ENCODE measurements at regions not wholly inside any gene's neighbourhood (a gene's known extent, or its start where the extent isn't known, plus 50 kb on each side); places are given as distances from the start of the nearest gene placed in this dataset.

GRCh38 chr2:196499686-196500085, 139.8 kb upstream of the CCDC150 start:
- FAIRE-seq (no peak), DNase-seq (ENCODE audit: extremely low read depth in 1 of 4, low spot score in 3 of 4) (no peak), ATAC-seq (no peak)
- Histone ChIP-seq H2AFZ (ENCODE audit: low read depth, low read length) (no peak overlapping the region), H3K9me1 (ENCODE audit: control insufficient read depth, insufficient read depth, low read length) (no peaks in the 10 kb centered on the region), H3K36me3 (ENCODE audit: control insufficient read depth, insufficient read depth, low read length) (no peaks in the 10 kb centered on the region), H3K4me2 (ENCODE audit: insufficient read depth, low read length) (no peak overlapping the region), H3K9ac (ENCODE audit: insufficient read depth in 1 of 2, low read depth in 2 of 2, low read length in 2 of 2) (no peak overlapping the region), H3K27me3 (ENCODE audit: control insufficient read depth in 2 of 2, insufficient read depth in 2 of 2, low read length in 2 of 2) (no peaks in the 10 kb centered on the region; a peak in 1 of 5 replicates), H3K79me2 (ENCODE audit: control insufficient read depth, insufficient read depth, low read length) (no peaks in the 10 kb centered on the region), H3K4me3 (no peak overlapping the region), H3K27ac (ENCODE audit: extremely low read depth, low read depth, low read length) (no peak overlapping the region), H3K9me3 (replicated peaks; ENCODE audit: control insufficient read depth, insufficient read depth, low read depth, low read length) (no peaks in the 10 kb centered on the region; the same call in 1 of the 2 replicates), H4K20me1 (replicated peaks; ENCODE audit: control insufficient read depth, insufficient read depth, low read length) (no peaks in the 10 kb centered on the region), H3K4me1 (replicated peaks in 1 of 2; ENCODE audit: control insufficient read depth in 2 of 2, insufficient read depth in 2 of 2, low read length in 2 of 2) (no peaks in the 10 kb centered on the region; a peak in 1 of 5 replicates)
- TF ChIP-seq E2F3 (CRISPR knock-in tag; IDR thresholded peaks at IDR 0.05) (no peak), ZNF436 (CRISPR knock-in tag; IDR thresholded peaks at IDR 0.05) (no peak)
- BruUV-seq (replicated peaks) = no TSS peak
- CTCF ChIA-PET (ENCODE audit: low intra/inter-chr PET ratio) = no interaction called here
- 8% methylated on average over 2 of the region's 2 CpGs for WGBS (ENCODE audit: insufficient coverage, low coverage, missing lambda C conversion rate)
- in situ Hi-C loops (cut with MboI) (no loop called here), intact Hi-C loops (cut with micrococcal nuclease) (no loop called here)
- POLR2A ChIA-PET = no interaction called here

GRCh38 chr2:196500686-196501431, 138.7 kb upstream of the CCDC150 start:
- POLR2A ChIA-PET = no interaction called here
- H3K36me3 ChIP-seq (ENCODE audit: control insufficient read depth, insufficient read depth, low read length) = no peaks in the 10 kb centered on the region
- no peaks in the 10 kb centered on the region; a peak in 1 of 5 replicates for H3K4me1 ChIP-seq (replicated peaks in 1 of 2; ENCODE audit: control insufficient read depth in 2 of 2, insufficient read depth in 2 of 2, low read length in 2 of 2)
- no peaks in the 10 kb centered on the region; the same call in 1 of the 2 replicates for H3K9me3 ChIP-seq (replicated peaks; ENCODE audit: control insufficient read depth, insufficient read depth, low read depth, low read length)
- CTCF ChIA-PET (ENCODE audit: low intra/inter-chr PET ratio) = no interaction called here
- H2AFZ ChIP-seq (ENCODE audit: low read depth, low read length) = no peak overlapping the region
- H3K27ac ChIP-seq (ENCODE audit: extremely low read depth, low read depth, low read length) = no peak overlapping the region
- no peaks in the 10 kb centered on the region for H3K79me2 ChIP-seq (ENCODE audit: control insufficient read depth, insufficient read depth, low read length)
- no peaks in the 10 kb centered on the region for H3K9me1 ChIP-seq (ENCODE audit: control insufficient read depth, insufficient read depth, low read length)
- WGBS (ENCODE audit: insufficient coverage, low coverage, missing lambda C conversion rate) = 2% methylated on average over 4 of the region's 4 CpGs
- no peak overlapping the region for H3K4me2 ChIP-seq (ENCODE audit: insufficient read depth, low read length)
- H3K9ac ChIP-seq (ENCODE audit: insufficient read depth in 1 of 2, low read depth in 2 of 2, low read length in 2 of 2) = no peak overlapping the region
- H4K20me1 ChIP-seq (replicated peaks; ENCODE audit: control insufficient read depth, insufficient read depth, low read length) = no peaks in the 10 kb centered on the region
- no peaks in the 10 kb centered on the region; a peak in 1 of 5 replicates for H3K27me3 ChIP-seq (ENCODE audit: control insufficient read depth in 2 of 2, insufficient read depth in 2 of 2, low read length in 2 of 2)
- no TSS peak for BruUV-seq (replicated peaks)
- H3K4me3 ChIP-seq = no peak overlapping the region
- in situ Hi-C loops (cut with MboI) = no loop called here
- ATAC-seq = no peak
- intact Hi-C loops (cut with micrococcal nuclease) = no loop called here
- no peak for FAIRE-seq
- DNase-seq (ENCODE audit: extremely low read depth in 1 of 4, low spot score in 3 of 4) = peak in 2 of 4 experiments; percentile 6 to 8
- TF ChIP-seq TAF7 (tag; IDR thresholded peaks at IDR 0.05) (no peak), STAT5A (IDR thresholded peaks at IDR 0.05; ENCODE audit: borderline replicate concordance, low read length) (no peak), JUND (IDR thresholded peaks at IDR 0.05; ENCODE audit: borderline replicate concordance, low read depth, low read length) (peak; percentile 79), JUND (tag; IDR thresholded peaks at IDR 0.05; ENCODE audit: borderline replicate concordance, low read depth, low read length) (peak; percentile 70; the same call in 1 of the 3 replicates), MEIS2 (IDR thresholded peaks at IDR 0.05; ENCODE audit: partially characterized antibody) (peak; percentile 39), ZNF395 (CRISPR knock-in tag; IDR thresholded peaks at IDR 0.05) (no peak), HMBOX1 (IDR thresholded peaks at IDR 0.05) (no peak), ZBTB34 (CRISPR knock-in tag; IDR thresholded peaks at IDR 0.05) (no peak), HMGN3 (IDR thresholded peaks at IDR 0.05; ENCODE audit: borderline replicate concordance, extremely low read depth, insufficient read length, low read depth, low read length) (no peak), LARP7 (IDR thresholded peaks at IDR 0.05) (no peak), KAT8 (IDR thresholded peaks at IDR 0.05; ENCODE audit: low read depth) (no peak)
